ENCODE measurements at regions not wholly inside any gene's neighbourhood (a gene's known extent, or its start where the extent isn't known, plus 50 kb on each side); places are given as distances from the start of the nearest gene placed in this dataset.
"Not testable (repeated sequence)": the region's sequence is repeated elsewhere in the genome, so short reads cannot be mapped to it uniquely, and the experiment has no call there.

- not testable (repeated sequence) for H3K27ac ChIP-seq; H3K4me2 ChIP-seq; H3K9ac ChIP-seq; H2AFZ ChIP-seq (ENCODE audit: low read depth); H3K4me3 ChIP-seq (IDR thresholded peaks at IDR 0.05; ENCODE audit: insufficient read depth, low read depth, low read length); H3K4me1 ChIP-seq (ENCODE audit: low read depth, poor library complexity, severe bottlenecking); H4K20me1 ChIP-seq (ENCODE audit: insufficient read depth); H3K27me3 ChIP-seq (ENCODE audit: insufficient read depth, low read depth); H3K36me3 ChIP-seq (ENCODE audit: insufficient read depth); H3K79me2 ChIP-seq (ENCODE audit: insufficient read depth, low read depth)
These were observed 161.5 kb downstream of the NR2F2 start for GRCh38 chr15:96491700-96492644.

GRCh38 chr15:96494505-96494904 is 164.0 kb downstream of the NR2F2 start:
- no peaks in the 10 kb centered on the region for H3K36me3 ChIP-seq (ENCODE audit: insufficient read depth)
- no peaks in the 10 kb centered on the region for H3K4me1 ChIP-seq (ENCODE audit: low read depth, poor library complexity, severe bottlenecking)
- no peaks in the 10 kb centered on the region for H4K20me1 ChIP-seq (ENCODE audit: insufficient read depth)
- no peaks in the 10 kb centered on the region for H3K79me2 ChIP-seq (ENCODE audit: insufficient read depth, low read depth)
- H3K4me3 ChIP-seq (IDR thresholded peaks at IDR 0.05; ENCODE audit: insufficient read depth, low read depth, low read length), result no peak overlapping the region
- H3K27me3 ChIP-seq (ENCODE audit: insufficient read depth, low read depth), result no peaks in the 10 kb centered on the region
- H2AFZ ChIP-seq (ENCODE audit: low read depth), result no peak overlapping the region
- TF ChIP-seq CTCF (conservative IDR thresholded peaks at IDR 0.05; ENCODE audit: low read depth, low read length), result no peak
- H3K9ac ChIP-seq, result no peak overlapping the region
- no peak overlapping the region for H3K4me2 ChIP-seq
- no peak overlapping the region for H3K27ac ChIP-seq

GRCh38 chr15:96495386-96495785 is 164.9 kb downstream of the NR2F2 start:
- H2AFZ ChIP-seq (ENCODE audit: low read depth), result no peak overlapping the region
- H3K27ac ChIP-seq, result no peak overlapping the region
- no peak overlapping the region for H3K9ac ChIP-seq

GRCh38 chr15:96497951-96498350 is 167.5 kb downstream of the NR2F2 start:
- H2AFZ ChIP-seq (ENCODE audit: low read depth), result no peak overlapping the region
- H3K9ac ChIP-seq, result no peak overlapping the region
- no peaks in the 10 kb centered on the region for H3K27me3 ChIP-seq (ENCODE audit: insufficient read depth, low read depth)
- no peaks in the 10 kb centered on the region for H3K4me1 ChIP-seq (ENCODE audit: low read depth, poor library complexity, severe bottlenecking)
- H3K4me2 ChIP-seq, result no peak overlapping the region
- no peaks in the 10 kb centered on the region for H3K36me3 ChIP-seq (ENCODE audit: insufficient read depth)
- no peak overlapping the region for H3K4me3 ChIP-seq (IDR thresholded peaks at IDR 0.05; ENCODE audit: insufficient read depth, low read depth, low read length)
- no peaks in the 10 kb centered on the region for H4K20me1 ChIP-seq (ENCODE audit: insufficient read depth)
- H3K27ac ChIP-seq, result no peak overlapping the region
- H3K79me2 ChIP-seq (ENCODE audit: insufficient read depth, low read depth), result no peaks in the 10 kb centered on the region
- no peak for TF ChIP-seq CTCF (conservative IDR thresholded peaks at IDR 0.05; ENCODE audit: low read depth, low read length)

More at GRCh38 chr15:96495386-96495785, 164.9 kb downstream of the NR2F2 start:
- Histone ChIP-seq H3K4me1 (ENCODE audit: low read depth, poor library complexity, severe bottlenecking) (no peaks in the 10 kb centered on the region), H3K27me3 (ENCODE audit: insufficient read depth, low read depth) (no peaks in the 10 kb centered on the region), H3K4me2 (no peak overlapping the region), H4K20me1 (ENCODE audit: insufficient read depth) (no peaks in the 10 kb centered on the region), H3K36me3 (ENCODE audit: insufficient read depth) (no peaks in the 10 kb centered on the region), H3K4me3 (IDR thresholded peaks at IDR 0.05; ENCODE audit: insufficient read depth, low read depth, low read length) (no peak overlapping the region), H3K79me2 (ENCODE audit: insufficient read depth, low read depth) (no peaks in the 10 kb centered on the region)
- TF ChIP-seq CTCF (conservative IDR thresholded peaks at IDR 0.05; ENCODE audit: low read depth, low read length), result no peak

GRCh38 chr15:96500508-96500907 is 170.0 kb downstream of the NR2F2 start:
- H3K4me1 ChIP-seq (ENCODE audit: low read depth, poor library complexity, severe bottlenecking), result no peaks in the 10 kb centered on the region
- H3K4me3 ChIP-seq (IDR thresholded peaks at IDR 0.05; ENCODE audit: insufficient read depth, low read depth, low read length), result no peak overlapping the region
- H3K27ac ChIP-seq, result no peak overlapping the region
- no peaks in the 10 kb centered on the region for H4K20me1 ChIP-seq (ENCODE audit: insufficient read depth)
- H3K36me3 ChIP-seq (ENCODE audit: insufficient read depth), result no peaks in the 10 kb centered on the region
- no peak for TF ChIP-seq CTCF (conservative IDR thresholded peaks at IDR 0.05; ENCODE audit: low read depth, low read length)
- H3K27me3 ChIP-seq (ENCODE audit: insufficient read depth, low read depth), result no peaks in the 10 kb centered on the region
- H3K79me2 ChIP-seq (ENCODE audit: insufficient read depth, low read depth), result no peaks in the 10 kb centered on the region
- no peak overlapping the region for H2AFZ ChIP-seq (ENCODE audit: low read depth)
- H3K9ac ChIP-seq, result no peak overlapping the region
- H3K4me2 ChIP-seq, result no peak overlapping the region

All from KMS-11 (cell line).